IMR-90 (cell line): ENCODE measurements at regions not wholly inside any gene's neighbourhood (a gene's known extent, or its start where the extent isn't known, plus 50 kb on each side); places are given as distances from the start of the nearest gene placed in this dataset.

Experiments
- ATAC-seq: fragments of 200-7000 bp; cut with Tn5 transposase; 2 replicates; pipeline ENCODE4 v1.9.1; 2020; ENCODE audit warnings: low read depth, mild to moderate bottlenecking, moderate library complexity
- BruUV-seq: library from RNA; stranded (reverse); fragments of 400-500 nt; replicated peaks from 2 replicates; lab custom pipeline; 2021; lab: Mats Ljungman, UMichigan
- CTCF ChIA-PET: fragments of 300-600 bp; formaldehyde crosslinking; extraction: SDS; loops from one replicate; lab custom pipeline; 2021; ENCODE audit warnings: antibody characterized with exemption; lab: Yijun Ruan, JAX
- POLR2A ChIA-PET: fragments of 300-600 bp; sonication (Branson Sonifier 250); formaldehyde crosslinking; loops from one replicate; lab custom pipeline; 2022; ENCODE audit warnings: antibody characterized with exemption; ENCODE audit not compliant: unreplicated experiment; lab: Charles Lee
- DNase-seq: peaks from one replicate; pipeline ENCODE4 v3.0.0; 2013
- H2AFZ ChIP-seq: replicated peaks from 2 replicates; pipeline ENCODE3; 2013; ENCODE audit warnings: low read length, mild to moderate bottlenecking; ENCODE audit not compliant: poor library complexity
- H2AK5ac ChIP-seq: 2 replicates; pipeline ENCODE4 v1.6.1; 2013; ENCODE audit warnings: low read depth, low read length, inconsistent platforms
- H2AK9ac ChIP-seq: replicated peaks from 2 replicates; pipeline ENCODE3; 2013; ENCODE audit warnings: mild to moderate bottlenecking, low read depth, low read length, moderate library complexity; ENCODE audit not compliant: poor library complexity
- H2BK120ac ChIP-seq: 2 replicates; pipeline ENCODE4 v1.6.1; 2013; ENCODE audit warnings: low read depth, low read length, inconsistent platforms
- H2BK15ac ChIP-seq: 3 replicates; pipeline ENCODE4 v1.6.1; 2013; ENCODE audit warnings: low read depth, low read length, inconsistent platforms
- H2BK20ac ChIP-seq: 2 replicates; pipeline ENCODE4 v1.6.1; 2013; ENCODE audit warnings: low read depth, mild to moderate bottlenecking, inconsistent platforms, low read length, moderate library complexity
- H2BK5ac ChIP-seq: 2 replicates; pipeline ENCODE4 v1.6.1; 2013; ENCODE audit warnings: mild to moderate bottlenecking, low read depth, low read length, inconsistent platforms; ENCODE audit not compliant: poor library complexity, severe bottlenecking
- H3K14ac ChIP-seq: replicated peaks from 2 replicates; pipeline ENCODE4 v1.6.1; 2013; ENCODE audit warnings: low read depth, low read length, inconsistent platforms
- H3K18ac ChIP-seq: 2 replicates; pipeline ENCODE4 v1.6.1; 2013; ENCODE audit warnings: low read depth, low read length, control low read depth
- H3K23ac ChIP-seq: 2 replicates; pipeline ENCODE4 v1.6.1; 2013; ENCODE audit warnings: low read depth, low read length, inconsistent platforms
- H3K27ac ChIP-seq: 2 replicates; pipeline ENCODE4 v1.5.1; 2013; ENCODE audit warnings: mild to moderate bottlenecking, control low read depth, low read length; ENCODE audit not compliant: insufficient read depth
- H3K27me3 ChIP-seq: 2 replicates; pipeline ENCODE4 v1.6.1; 2013; ENCODE audit warnings: low read length; ENCODE audit not compliant: control insufficient read depth, insufficient read depth
- H3K36me3 ChIP-seq: 2 replicates; pipeline ENCODE4 v1.6.1; 2013; ENCODE audit warnings: low read length, mixed read lengths; ENCODE audit not compliant: control insufficient read depth, insufficient read depth
- H3K4ac ChIP-seq: 2 replicates; pipeline ENCODE4 v1.6.1; 2013; ENCODE audit warnings: low read depth, low read length, inconsistent platforms
- H3K4me1 ChIP-seq: 2 replicates; pipeline ENCODE4 v1.6.1; 2013; ENCODE audit warnings: low read length, mixed read lengths; ENCODE audit not compliant: control insufficient read depth, insufficient read depth
- H3K4me2 ChIP-seq: 2 replicates; pipeline ENCODE4 v1.6.1; 2013; ENCODE audit warnings: low read depth, mild to moderate bottlenecking, control low read depth, low read length, moderate library complexity
- H3K4me3 ChIP-seq: 2 replicates; pipeline ENCODE4 v1.5.1; 2013; ENCODE audit warnings: low read depth, mild to moderate bottlenecking, control low read depth, low read length, moderate library complexity; ENCODE audit not compliant: insufficient read depth
- H3K56ac ChIP-seq: 2 replicates; pipeline ENCODE4 v1.6.1; 2013; ENCODE audit warnings: low read length, inconsistent platforms; ENCODE audit not compliant: insufficient read depth; ENCODE audit errors: extremely low read depth
- H3K79me1 ChIP-seq, 2 experiments: 2 replicates each; pipeline ENCODE4 v1.6.1; 2013; ENCODE audit warnings: low read length in 2 of 2, inconsistent platforms in 1 of 2, low read depth in 1 of 2
- H3K9ac ChIP-seq: 2 replicates; pipeline ENCODE4 v1.6.1; 2013; ENCODE audit warnings: low read depth, low read length, control low read depth
- H3K9me1 ChIP-seq: 2 replicates; pipeline ENCODE4 v1.6.1; 2013; ENCODE audit warnings: low read length, inconsistent platforms; ENCODE audit not compliant: insufficient read depth
- H3K9me3 ChIP-seq: 2 replicates; pipeline ENCODE4 v1.6.1; 2013; ENCODE audit warnings: low read length; ENCODE audit not compliant: control insufficient read depth, insufficient read depth
- H4K20me1 ChIP-seq: 2 replicates; pipeline ENCODE4 v1.6.1; 2013; ENCODE audit warnings: low read length, inconsistent platforms; ENCODE audit not compliant: insufficient read depth
- H4K5ac ChIP-seq: 2 replicates; pipeline ENCODE4 v1.6.1; 2013; ENCODE audit warnings: mild to moderate bottlenecking, low read depth, low read length, control low read depth
- H4K8ac ChIP-seq, 2 experiments: 2 replicates each; pipeline ENCODE4 v1.6.1; 2013; ENCODE audit warnings: low read depth in 2 of 2, low read length in 2 of 2, control low read depth in 1 of 2, inconsistent platforms in 1 of 2
- H4K91ac ChIP-seq: 2 replicates; pipeline ENCODE4 v1.6.1; 2013; ENCODE audit warnings: low read depth, low read length, inconsistent platforms; ENCODE audit not compliant: insufficient read depth
- BHLHE40 ChIP-seq: fragments of 150-350 bp; IDR thresholded peaks from 2 replicates; pipeline ENCODE4 v1.6.1; 2016; ENCODE audit warnings: mild to moderate bottlenecking, low read depth, low read length
- CEBPB ChIP-seq: IDR thresholded peaks from 2 replicates; pipeline ENCODE4 v1.6.1; 2012; ENCODE audit warnings: low read depth, low read length, improper control_type of control experiment
- CHD1 ChIP-seq: IDR thresholded peaks from 2 replicates; pipeline ENCODE4 v1.6.1; 2012; ENCODE audit warnings: low read depth, low read length, improper control_type of control experiment
- ELK1 ChIP-seq: fragments of 150-350 bp; IDR thresholded peaks from 2 replicates; pipeline ENCODE4 v1.6.1; 2016; ENCODE audit warnings: low read depth, mild to moderate bottlenecking, low read length, moderate library complexity, borderline replicate concordance
- FOS ChIP-seq: fragments of 150-350 bp; IDR thresholded peaks from 2 replicates; pipeline ENCODE4 v1.6.1; 2016; ENCODE audit warnings: low read depth, low read length
- MAFK ChIP-seq: IDR thresholded peaks from 2 replicates; pipeline ENCODE4 v1.6.1; 2012; ENCODE audit warnings: low read depth, low read length, improper control_type of control experiment
- MAZ ChIP-seq: IDR thresholded peaks from 2 replicates; pipeline ENCODE4 v1.6.1; 2012; ENCODE audit warnings: low read depth, mild to moderate bottlenecking, low read length, improper control_type of control experiment, moderate library complexity, borderline replicate concordance
- MXI1 ChIP-seq: IDR thresholded peaks from 2 replicates; pipeline ENCODE4 v1.6.1; 2012; ENCODE audit warnings: low read depth, mild to moderate bottlenecking, low read length, moderate library complexity, borderline replicate concordance
- NFE2L2 ChIP-seq: fragments of 150-350 bp; IDR thresholded peaks from 2 replicates; pipeline ENCODE4 v1.6.1; 2016; ENCODE audit warnings: low read depth, mild to moderate bottlenecking, low read length
- POLR2A ChIP-seq: IDR thresholded peaks from 2 replicates; pipeline ENCODE4 v1.6.1; 2012; ENCODE audit warnings: mild to moderate bottlenecking, low read depth, low read length
- RAD21 ChIP-seq: IDR thresholded peaks from 2 replicates; pipeline ENCODE4 v1.6.1; 2012; ENCODE audit warnings: low read length, improper control_type of control experiment
- RCOR1 ChIP-seq: IDR thresholded peaks from 2 replicates; pipeline ENCODE4 v1.6.1; 2012; ENCODE audit warnings: mild to moderate bottlenecking, low read length, improper control_type of control experiment; ENCODE audit not compliant: insufficient replicate concordance
- RFX5 ChIP-seq: IDR thresholded peaks from 2 replicates; pipeline ENCODE4 v1.8.0; 2012; ENCODE audit warnings: low read depth, mild to moderate bottlenecking, low read length, moderate library complexity
- SMC3 ChIP-seq: fragments of 150-350 bp; IDR thresholded peaks from 2 replicates; pipeline ENCODE4 v1.6.1; 2016; ENCODE audit warnings: low read depth, mild to moderate bottlenecking, antibody characterized with exemption, low read length, moderate library complexity
- USF2 ChIP-seq: fragments of 150-350 bp; IDR thresholded peaks from 2 replicates; pipeline ENCODE4 v1.6.1; 2017; ENCODE audit warnings: mild to moderate bottlenecking, antibody characterized with exemption, low read length, low read depth
- WGBS, 2 experiments: methylation state at CpG; one replicate each; pipeline versions ENCODE4 v1.1.5 to v1.1.7; 2013; ENCODE audit warnings: missing lambda C conversion rate in 2 of 2; ENCODE audit not compliant: insufficient read length in 1 of 2; ENCODE audit errors: extremely low coverage in 2 of 2; 5-methylcytosine and 5-hydroxymethylcytosine counted together
- dilution Hi-C: fragments of 300-500 bp; cut with HindIII; formaldehyde crosslinking; loops from one replicate; pipeline ENCODE4 v1.14.3; 2018; ENCODE audit warnings: low sequenced_read_pairs; ENCODE audit not compliant: unreplicated experiment
- in situ Hi-C: fragments of 300-500 bp; cut with MboI; formaldehyde crosslinking; loops from 3 replicates; pipeline ENCODE4 v1.14.3; 2019; ENCODE audit warnings: low sequenced_read_pairs, inconsistent platforms, mixed read lengths
- intact Hi-C: fragments of 100-400 bp; cut with micrococcal nuclease; formaldehyde crosslinking; loops from 2 replicates; pipeline ENCODE4 v1.10.0; 2022
- TF ChIP-seq, protein P1 (sequence below): conservative IDR thresholded peaks from 2 replicates; pipeline ENCODE4 v1.5.1; 2012; ENCODE audit warnings: mild to moderate bottlenecking, low read depth, low read length, improper control_type of control experiment

GRCh38 chr4:31905363-31905762 is 1185.2 kb downstream of the PCDH7 start:
- H3K79me1 ChIP-seq: no peaks in the 10 kb centered on the region
- POLR2A ChIA-PET: no interaction called here
- H3K9me1 ChIP-seq: no peaks in the 10 kb centered on the region
- no peak overlapping the region for H3K14ac ChIP-seq
- no peaks in the 10 kb centered on the region for H3K36me3 ChIP-seq
- ATAC-seq: no peak
- H3K27me3 ChIP-seq: no peaks in the 10 kb centered on the region
- no peak overlapping the region for H3K9ac ChIP-seq
- CTCF ChIA-PET: no interaction called here
- intact Hi-C loops: no loop called here
- no peak overlapping the region for H4K8ac ChIP-seq
- dilution Hi-C loops: no loop called here
- H3K4me3 ChIP-seq: no peak overlapping the region
- peaks cover 2% of the 10 kb centered on the region; the same call in 1 of the 2 replicates for H3K9me3 ChIP-seq
- BruUV-seq: no TSS peak
- no peak overlapping the region for H3K56ac ChIP-seq
- no peak overlapping the region for H2BK5ac ChIP-seq
- H2AFZ ChIP-seq: no peak overlapping the region
- no peak overlapping the region for H4K91ac ChIP-seq
- no peak overlapping the region for H3K18ac ChIP-seq
- H2AK9ac ChIP-seq: no peak overlapping the region
- H3K4me1 ChIP-seq: no peaks in the 10 kb centered on the region
- no peak overlapping the region for H3K23ac ChIP-seq
- in situ Hi-C loops: no loop called here
- no peak overlapping the region for H3K27ac ChIP-seq
- H2BK15ac ChIP-seq: no peak overlapping the region
- TF ChIP-seq CHD1 (no peak), SMC3 (no peak), RCOR1 (no peak), USF2 (no peak), BHLHE40 (no peak), MXI1 (no peak), POLR2A (no peak), MAFK (no peak), RAD21 (no peak), RFX5 (no peak), ELK1 (no peak), CEBPB (no peak), NFE2L2 (no peak), MAZ (no peak), FOS (no peak)
- TF ChIP-seq, protein P1, sequence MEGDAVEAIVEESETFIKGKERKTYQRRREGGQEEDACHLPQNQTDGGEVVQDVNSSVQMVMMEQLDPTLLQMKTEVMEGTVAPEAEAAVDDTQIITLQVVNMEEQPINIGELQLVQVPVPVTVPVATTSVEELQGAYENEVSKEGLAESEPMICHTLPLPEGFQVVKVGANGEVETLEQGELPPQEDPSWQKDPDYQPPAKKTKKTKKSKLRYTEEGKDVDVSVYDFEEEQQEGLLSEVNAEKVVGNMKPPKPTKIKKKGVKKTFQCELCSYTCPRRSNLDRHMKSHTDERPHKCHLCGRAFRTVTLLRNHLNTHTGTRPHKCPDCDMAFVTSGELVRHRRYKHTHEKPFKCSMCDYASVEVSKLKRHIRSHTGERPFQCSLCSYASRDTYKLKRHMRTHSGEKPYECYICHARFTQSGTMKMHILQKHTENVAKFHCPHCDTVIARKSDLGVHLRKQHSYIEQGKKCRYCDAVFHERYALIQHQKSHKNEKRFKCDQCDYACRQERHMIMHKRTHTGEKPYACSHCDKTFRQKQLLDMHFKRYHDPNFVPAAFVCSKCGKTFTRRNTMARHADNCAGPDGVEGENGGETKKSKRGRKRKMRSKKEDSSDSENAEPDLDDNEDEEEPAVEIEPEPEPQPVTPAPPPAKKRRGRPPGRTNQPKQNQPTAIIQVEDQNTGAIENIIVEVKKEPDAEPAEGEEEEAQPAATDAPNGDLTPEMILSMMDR: no peak
- no peak overlapping the region for H3K4ac ChIP-seq
- H2AK5ac ChIP-seq: no peak overlapping the region
- 100% methylated on average over 2 of the region's 3 CpGs; no CpG with 5 or more reads in 1 of the 2 experiments for WGBS, 2 experiments
- H2BK20ac ChIP-seq: no peak overlapping the region
- H2BK120ac ChIP-seq: no peak overlapping the region
- no peak overlapping the region for H4K5ac ChIP-seq
- DNase-seq: no peak
- no peak overlapping the region for H3K4me2 ChIP-seq
- no peaks in the 10 kb centered on the region for H4K20me1 ChIP-seq
